ENCODE measurements at regions not wholly inside any gene's neighbourhood (a gene's known extent, or its start where the extent isn't known, plus 50 kb on each side); places are given as distances from the start of the nearest gene placed in this dataset.
"Not testable (repeated sequence)": the region's sequence is repeated elsewhere in the genome, so short reads cannot be mapped to it uniquely, and the experiment has no call there.

DNA sequence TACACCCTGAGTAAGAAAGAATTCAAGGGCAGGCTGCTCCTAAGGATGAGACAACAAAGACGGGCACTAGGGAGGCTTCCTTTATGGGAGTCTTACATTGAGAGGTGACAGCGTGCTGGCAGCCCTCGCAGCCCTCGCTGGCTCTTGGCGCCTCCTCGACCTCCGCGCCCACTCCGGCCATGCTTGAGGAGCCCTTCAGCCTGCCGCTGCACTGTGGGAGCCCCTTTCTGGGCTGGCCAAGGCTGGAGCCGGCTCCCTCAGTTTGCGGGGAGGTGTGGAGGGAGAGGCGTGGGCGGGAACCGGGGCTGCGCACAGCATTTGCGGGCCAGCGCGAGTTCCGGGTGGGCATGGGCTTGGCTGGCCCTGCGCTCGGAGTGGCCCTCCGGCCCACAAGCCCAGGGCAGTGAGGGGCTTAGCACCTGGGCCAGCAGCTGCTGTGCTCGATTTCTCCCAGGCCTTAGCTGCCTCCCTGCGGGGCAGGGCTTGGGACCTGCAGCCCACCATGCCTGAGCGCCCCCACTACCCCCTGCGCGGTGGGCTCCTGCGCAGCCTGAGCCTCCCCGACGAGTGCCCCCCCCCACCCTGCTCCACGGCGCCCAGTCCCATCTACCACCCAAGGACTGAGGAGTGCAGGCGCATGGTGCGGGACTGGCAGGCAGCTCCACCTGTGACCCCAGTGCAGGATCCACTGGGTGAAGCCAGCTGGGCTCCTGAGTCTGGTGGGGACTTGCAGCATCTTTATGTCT lies 75.3 kb downstream of the BARX1 start:
- not testable (repeated sequence) for DNase-seq (ENCODE audit: low spot score)

- DNase-seq (ENCODE audit: low spot score), result no peak
These were observed 79.8 kb downstream of the BARX1 start for GRCh38 chr9:93875330-93875729.

- no peak for DNase-seq (ENCODE audit: low spot score)
These were observed 80.9 kb downstream of the BARX1 start for GRCh38 chr9:93874242-93874641.

DNA sequence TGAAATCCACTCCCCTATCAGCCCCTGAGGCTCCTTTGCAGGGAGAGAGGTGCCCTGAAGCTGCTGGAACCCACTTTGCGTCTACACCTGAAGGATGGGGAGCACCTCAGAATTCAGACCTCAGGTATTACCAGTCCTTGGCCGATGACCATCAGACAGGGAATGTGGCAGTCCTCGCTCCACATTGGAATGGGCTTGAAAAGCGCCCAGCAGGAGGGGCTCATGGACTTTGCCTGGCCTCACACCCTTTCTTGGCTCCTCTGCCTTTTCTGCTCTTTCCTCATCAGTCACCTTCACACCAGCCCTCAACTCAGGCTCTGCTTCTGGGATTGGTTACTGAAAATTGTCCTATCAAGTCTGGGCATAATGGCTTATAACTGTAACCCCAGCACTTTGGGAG lies 83.9 kb downstream of the BARX1 start:
- DNase-seq (ENCODE audit: low spot score), result no peak

DNA sequence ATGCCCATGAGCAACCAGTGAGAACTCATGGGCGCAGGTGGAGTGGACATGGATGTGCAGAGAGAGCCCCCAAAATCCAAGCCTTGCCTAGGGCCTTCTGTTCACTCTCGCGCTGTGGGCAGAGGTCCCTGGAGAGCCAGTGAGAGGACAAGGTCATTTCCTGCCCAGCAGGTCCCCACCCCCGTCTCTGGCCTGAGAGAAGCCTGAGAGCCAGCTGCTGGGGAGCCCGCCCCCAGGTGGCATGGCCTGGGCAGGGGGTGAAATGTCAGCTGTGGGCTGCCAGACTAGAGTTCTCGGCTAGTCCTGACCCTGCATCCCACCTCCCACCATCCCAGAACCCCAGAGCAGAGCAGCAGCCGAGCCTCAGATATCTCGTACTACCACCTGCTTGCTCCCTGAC lies 85.3 kb downstream of the BARX1 start:
- DNase-seq (ENCODE audit: low spot score), result no peak

DNA sequence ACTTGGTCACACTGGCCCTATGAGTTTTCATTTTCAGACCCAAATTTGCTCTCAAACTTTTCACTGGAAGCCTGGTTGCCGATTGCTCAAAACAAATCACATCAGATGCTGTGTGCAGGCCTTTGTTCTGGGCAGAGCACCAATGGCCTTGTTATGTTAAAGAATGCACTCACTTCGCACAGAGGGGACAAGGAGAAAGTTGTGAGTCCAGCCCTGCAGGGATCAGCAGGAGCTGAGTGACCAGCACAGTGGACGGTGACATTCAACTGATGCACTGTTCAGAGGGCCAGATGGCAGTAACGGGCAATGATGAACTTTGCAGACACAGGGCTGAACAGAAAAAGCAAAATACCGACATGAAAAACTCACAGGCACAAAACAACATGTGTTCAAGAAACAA lies 86.1 kb downstream of the BARX1 start:
- no peak for DNase-seq (ENCODE audit: low spot score)

- DNase-seq (ENCODE audit: low spot score), result no peak
These were observed 89.4 kb downstream of the BARX1 start for GRCh38 chr9:93865716-93866115.

- no peak for DNase-seq (ENCODE audit: low spot score)
These were observed 89.9 kb downstream of the BARX1 start for GRCh38 chr9:93865245-93865644.

GRCh38 chr9:93864840-93865239 lies 90.3 kb downstream of the BARX1 start:
- DNase-seq (ENCODE audit: low spot score), result no peak

DNA sequence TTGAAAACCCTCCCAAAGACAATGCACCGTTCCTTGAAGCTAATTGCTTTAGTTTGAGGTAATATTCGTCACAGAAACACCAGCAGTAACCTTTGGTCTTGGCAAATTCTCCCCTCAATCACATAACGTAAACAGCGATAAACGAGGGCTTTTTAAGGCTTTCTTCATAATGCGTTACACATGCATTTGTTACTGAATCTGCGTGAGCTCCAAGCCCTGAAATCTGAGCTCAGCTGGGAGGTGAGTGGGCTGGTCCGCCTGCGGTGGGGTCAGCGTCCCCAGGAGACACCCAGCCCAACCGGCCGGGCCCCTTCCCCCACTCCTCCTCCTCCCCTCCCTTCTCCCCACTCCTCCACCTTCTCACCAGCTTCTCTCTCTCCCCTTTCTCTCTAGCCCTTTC lies 91.1 kb downstream of the BARX1 start:
- no peak for DNase-seq (ENCODE audit: low spot score)

- no peak for DNase-seq (ENCODE audit: low spot score)
These were observed 92.1 kb downstream of the BARX1 start for GRCh38 chr9:93862877-93863545.

DNA sequence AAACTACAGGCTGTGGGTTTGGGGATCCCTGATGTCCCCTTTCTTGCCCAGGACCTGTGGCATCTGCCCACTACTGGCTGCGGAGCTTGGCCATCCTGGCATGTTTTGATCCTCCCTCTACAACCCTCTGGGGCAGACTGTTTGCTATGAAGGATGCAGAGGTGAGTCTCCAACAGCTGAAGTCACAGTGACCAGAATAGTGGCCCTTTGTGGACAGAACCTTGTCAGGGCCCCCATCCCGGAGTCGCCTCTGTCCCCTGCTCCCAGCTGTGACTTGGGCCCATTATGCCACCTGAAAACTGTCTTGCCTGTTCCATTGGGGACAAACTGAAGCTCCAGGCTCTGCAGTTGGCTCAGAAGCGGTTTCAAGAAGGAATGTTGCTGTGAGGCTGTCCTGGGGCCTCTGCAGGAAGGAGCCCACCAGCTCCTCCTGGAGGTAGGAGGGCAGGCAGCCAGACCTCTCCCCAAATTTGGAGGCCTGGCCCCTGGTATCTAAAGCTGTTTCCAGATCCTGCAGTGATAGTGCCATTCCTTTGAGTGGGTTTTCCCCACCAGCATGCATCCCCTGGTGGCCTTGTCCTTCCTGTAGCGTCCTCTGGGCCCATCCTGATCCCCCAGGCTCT lies 93.3 kb downstream of the BARX1 start:
- no peak for DNase-seq (ENCODE audit: low spot score)

DNA sequence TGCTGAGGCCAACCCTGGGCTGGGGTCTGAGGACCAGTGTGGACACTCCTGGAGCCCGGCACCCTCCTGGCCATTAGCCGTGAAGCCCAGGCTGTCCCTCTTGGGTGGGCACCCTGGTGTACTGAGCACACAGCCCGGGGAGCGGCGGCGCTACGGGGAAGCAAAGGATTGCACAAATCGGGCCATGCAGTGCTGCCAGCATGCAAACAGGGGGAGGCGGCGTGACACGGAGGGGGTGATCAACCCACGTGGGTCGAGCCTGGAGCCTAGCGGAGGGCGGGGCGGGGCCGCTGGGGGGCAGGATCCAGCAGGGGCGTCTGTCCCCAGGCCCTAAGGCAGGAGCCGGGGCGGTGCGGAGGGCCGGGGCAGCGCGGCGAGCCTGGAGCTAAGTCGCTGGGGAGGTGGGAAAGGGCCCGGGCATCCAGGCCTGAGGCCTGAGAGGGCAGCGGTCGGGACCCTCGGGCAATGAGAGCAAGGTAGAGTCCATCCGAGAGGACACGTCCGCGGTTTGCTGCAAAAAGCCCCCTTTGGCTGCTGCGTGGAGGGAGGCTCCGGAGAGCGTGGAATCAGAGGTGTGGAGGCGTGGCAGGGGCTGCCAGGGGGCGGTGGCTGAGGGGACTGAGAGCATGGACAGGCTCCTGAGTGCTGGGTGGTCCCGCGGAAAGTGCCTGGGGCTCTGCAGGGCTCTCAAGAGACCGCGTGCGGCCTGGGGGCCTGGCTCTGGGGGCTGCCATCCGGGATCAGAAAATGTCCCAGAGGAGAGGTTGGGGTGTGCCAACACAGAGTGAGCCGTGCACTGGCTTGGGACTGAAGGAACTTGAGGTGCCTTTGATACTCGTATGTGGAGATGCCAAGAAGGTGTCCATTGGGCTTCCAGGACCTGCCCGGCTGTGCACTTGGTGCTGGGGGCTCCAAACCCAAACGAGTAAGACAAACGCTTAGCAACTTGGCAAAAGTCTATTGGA lies 94.2 kb downstream of the BARX1 start:
- no peak for DNase-seq (ENCODE audit: low spot score)

- DNase-seq (ENCODE audit: low spot score), result no peak
These were observed 95.5 kb downstream of the BARX1 start for GRCh38 chr9:93859431-93860215.

GRCh38 chr9:93857528-93857927 lies 97.6 kb downstream of the BARX1 start:
- no peak for DNase-seq (ENCODE audit: low spot score)

- DNase-seq (ENCODE audit: low spot score), result no peak
These were observed 102.4 kb downstream of the BARX1 start for GRCh38 chr9:93852728-93853127.

- DNase-seq (ENCODE audit: low spot score), result no peak
These were observed 108.8 kb downstream of the BARX1 start for GRCh38 chr9:93846349-93846748.

DNA sequence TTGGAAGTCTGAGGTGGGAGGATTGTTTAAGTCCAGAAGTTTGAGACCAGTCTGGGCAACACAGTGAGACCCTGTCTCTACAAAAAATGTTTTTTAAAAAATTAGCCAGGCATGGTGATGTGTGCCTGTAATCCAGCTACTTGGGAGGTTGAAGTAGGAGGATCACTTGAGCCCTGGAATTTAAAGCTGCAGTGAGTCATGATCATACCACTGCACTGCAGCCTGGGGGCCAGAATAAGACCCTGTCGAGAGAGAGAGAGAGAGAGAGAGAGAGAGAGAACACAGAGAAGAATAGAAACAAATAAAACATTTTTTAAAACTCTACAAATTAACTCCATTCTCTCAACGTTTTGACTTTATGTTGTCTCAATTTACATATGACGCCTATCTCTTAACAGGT lies 111.8 kb downstream of the BARX1 start:
- no peak for DNase-seq (ENCODE audit: low spot score)

DNA sequence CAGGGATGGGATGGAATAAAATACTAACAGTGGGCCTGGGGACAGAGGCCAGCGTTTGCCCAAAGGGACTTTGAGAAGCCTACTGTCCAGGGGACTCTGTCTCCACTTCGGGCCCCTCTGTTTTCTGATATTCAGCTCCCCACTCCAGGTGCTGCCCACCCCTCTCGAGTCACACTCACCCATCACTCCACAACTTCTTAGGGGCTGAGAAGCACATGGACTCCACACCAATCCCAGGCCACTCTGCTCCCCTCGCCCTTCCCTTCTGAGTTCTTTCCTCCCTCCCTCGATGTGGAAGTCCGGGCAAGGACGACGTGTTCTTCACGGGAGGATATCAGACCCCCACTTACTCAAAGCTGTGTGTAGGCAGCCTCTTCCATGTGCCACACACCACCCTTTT lies 124.5 kb downstream of the BARX1 start:
- no peak for DNase-seq (ENCODE audit: low spot score)

- DNase-seq (ENCODE audit: low spot score), result no peak
These were observed 125.1 kb downstream of the BARX1 start for GRCh38 chr9:93830012-93830596.

Data from GM03348 (cell line).